Neural crest cell (in vitro differentiated cells): ENCODE measurements at regions not wholly inside any gene's neighbourhood (a gene's known extent, or its start where the extent isn't known, plus 50 kb on each side); places are given as distances from the start of the nearest gene placed in this dataset.
A peak's percentile ranks its signal among the peaks of the same experiment; 100 is the strongest.

ENCODE experiments used
- DNase-seq: peaks from one replicate; pipeline ENCODE4 v3.0.0; 2021; ENCODE audit warnings: low read depth, mixed read lengths, low spot score
- H3K27ac Mint-ChIP-seq: one replicate; pipeline ENCODE4 v1.8.0; 2021; ENCODE audit warnings: mild to moderate bottlenecking, mixed read lengths; ENCODE audit not compliant: unreplicated experiment
- H3K27me3 Mint-ChIP-seq: 2 replicates; pipeline ENCODE4 v1.8.0; 2021; ENCODE audit warnings: low read depth, mild to moderate bottlenecking, mixed read lengths
- H3K36me3 Mint-ChIP-seq: 2 replicates; pipeline ENCODE4 v1.8.0; 2021; ENCODE audit warnings: low read depth, mild to moderate bottlenecking, mixed read lengths
- H3K4me1 Mint-ChIP-seq: 2 replicates; pipeline ENCODE4 v1.8.0; 2021; ENCODE audit warnings: mixed read lengths
- H3K4me3 Mint-ChIP-seq: one replicate; pipeline ENCODE4 v1.8.0; 2021; ENCODE audit warnings: mild to moderate bottlenecking, mixed read lengths
- H3K9me3 Mint-ChIP-seq: 2 replicates; pipeline ENCODE4 v1.8.0; 2021; ENCODE audit warnings: mixed read lengths
- CTCF ChIP-seq: fragments of 200-600 bp; sonication (generic); conservative IDR thresholded peaks from 2 replicates; pipeline ENCODE4 v1.5.0; 2021; ENCODE audit warnings: antibody characterized with exemption, mild to moderate bottlenecking

GRCh38 chr1:59070610-59071009 lies 226.3 kb upstream of the FGGY start:
- H3K36me3 Mint-ChIP-seq, result no peaks in the 10 kb centered on the region
- DNase-seq, result no peak
- H3K4me3 Mint-ChIP-seq, result no peak overlapping the region
- TF ChIP-seq CTCF, result no peak
- peaks cover 22% of the 10 kb centered on the region for H3K4me1 Mint-ChIP-seq
- H3K27ac Mint-ChIP-seq, result no peak overlapping the region
- peaks cover 4% of the 10 kb centered on the region for H3K9me3 Mint-ChIP-seq
- H3K27me3 Mint-ChIP-seq, result no peaks in the 10 kb centered on the region

- no peak overlapping the region for H3K4me3 Mint-ChIP-seq
- no peaks in the 10 kb centered on the region for H3K27me3 Mint-ChIP-seq
- peaks cover 22% of the 10 kb centered on the region for H3K4me1 Mint-ChIP-seq
- no peak for DNase-seq
- H3K9me3 Mint-ChIP-seq, result peaks cover 4% of the 10 kb centered on the region
- no peak overlapping the region for H3K27ac Mint-ChIP-seq
- no peaks in the 10 kb centered on the region for H3K36me3 Mint-ChIP-seq
- TF ChIP-seq CTCF, result no peak
Observed at GRCh38 chr1:59071289-59071688, 225.6 kb upstream of the FGGY start.

- H3K27ac Mint-ChIP-seq, result peak overlapping the region; percentile 46
- no peaks in the 10 kb centered on the region for H3K27me3 Mint-ChIP-seq
- peaks cover 4% of the 10 kb centered on the region for H3K9me3 Mint-ChIP-seq
- H3K36me3 Mint-ChIP-seq, result no peaks in the 10 kb centered on the region
- no peak for DNase-seq
- H3K4me1 Mint-ChIP-seq, result peaks cover 22% of the 10 kb centered on the region
- no peak for TF ChIP-seq CTCF
- H3K4me3 Mint-ChIP-seq, result no peak overlapping the region
Observed at GRCh38 chr1:59071876-59072582, 224.9 kb upstream of the FGGY start.

GRCh38 chr1:59072583-59072947 lies 224.3 kb upstream of the FGGY start:
- Mint-ChIP-seq H3K27ac (peak overlapping the region; percentile 46), H3K9me3 (peaks cover 4% of the 10 kb centered on the region), H3K4me1 (peaks cover 22% of the 10 kb centered on the region), H3K4me3 (no peak overlapping the region), H3K36me3 (no peaks in the 10 kb centered on the region), H3K27me3 (no peaks in the 10 kb centered on the region)
- no peak for DNase-seq
- no peak for TF ChIP-seq CTCF

- Mint-ChIP-seq H3K9me3 (peaks cover 4% of the 10 kb centered on the region), H3K27ac (no peak overlapping the region), H3K4me1 (peaks cover 39% of the 10 kb centered on the region), H3K36me3 (no peaks in the 10 kb centered on the region), H3K27me3 (no peaks in the 10 kb centered on the region), H3K4me3 (no peak overlapping the region)
- TF ChIP-seq CTCF, result no peak
- no peak for DNase-seq
Observed at GRCh38 chr1:59074598-59074997, 222.3 kb upstream of the FGGY start.
